T-cell (primary cell): ENCODE measurements at regions not wholly inside any gene's neighbourhood (a gene's known extent, or its start where the extent isn't known, plus 50 kb on each side); places are given as distances from the start of the nearest gene placed in this dataset.
A peak's percentile ranks its signal among the peaks of the same experiment; 100 is the strongest.

Experiments
- ATAC-seq, 4 experiments: fragments of 200-7000 bp in 3 of 4; fragments of 150-1000 bp in 1 of 4; cut with Tn5 transposase; replicated peaks in 1 of 4; 1 replicate in 3 of 4; 2 replicates in 1 of 4; pipeline ENCODE4 v1.10.0; 2021; ENCODE audit warnings: moderate library complexity in 3 of 4, mild to moderate bottlenecking in 2 of 4, moderate number of reproducible peaks in 1 of 4
- CTCF ChIA-PET, 2 donors: fragments of 300-600 bp; sonication (Branson Sonifier 250); formaldehyde crosslinking; loops; one replicate each; lab custom pipeline; 2022; ENCODE audit warnings: antibody characterized with exemption in 2 of 2; lab: Charles Lee
- POLR2A ChIA-PET, 2 donors: fragments of 300-600 bp; sonication (Branson Sonifier 250); formaldehyde crosslinking; loops; one replicate each; lab custom pipeline; 2022; ENCODE audit warnings: antibody characterized with exemption in 2 of 2; lab: Charles Lee
- DNase-seq, 35 experiments: peaks; one replicate each; pipeline versions ENCODE4 v3.0.0 to v3.0.0-alpha.2; 2013 to 2023
- H3K27ac ChIP-seq: one replicate; pipeline ENCODE4 v1.5.1; 2013; ENCODE audit warnings: low read length
- H3K27me3 ChIP-seq, 2 experiments: replicated peaks in 1 of 2; 1 replicate in 1 of 2; 2 replicates in 1 of 2; pipeline versions ENCODE4 v1.6.1 to v1.7.0; 2013; ENCODE audit warnings: low read length in 1 of 2, mixed read lengths in 1 of 2; ENCODE audit not compliant: control insufficient read depth in 2 of 2, insufficient read depth in 2 of 2; ENCODE audit errors: extremely low read depth in 1 of 2
- H3K36me3 ChIP-seq, 2 donors: 1 replicate in 1 of 2; 2 replicates in 1 of 2; pipeline versions ENCODE4 v1.6.1 to v1.7.0; 2013; ENCODE audit warnings: low read length in 1 of 2; ENCODE audit not compliant: control insufficient read depth in 2 of 2, insufficient read depth in 1 of 2; ENCODE audit errors: extremely low read depth in 1 of 2
- H3K4me1 ChIP-seq, 2 experiments: 1 replicate in 1 of 2; 2 replicates in 1 of 2; pipeline versions ENCODE4 v1.6.1 to v1.7.0; 2013; ENCODE audit warnings: low read length in 2 of 2, mixed read lengths in 1 of 2; ENCODE audit not compliant: insufficient read depth in 2 of 2, control insufficient read depth in 1 of 2; ENCODE audit errors: extremely low read depth in 1 of 2
- H3K4me3 ChIP-seq, 2 donors: 1 replicate in 1 of 2; 2 replicates in 1 of 2; pipeline versions ENCODE4 v1.5.1 to v1.7.0; 2013; ENCODE audit warnings: mild to moderate bottlenecking in 2 of 2, low read length in 1 of 2, moderate library complexity in 1 of 2; ENCODE audit not compliant: control insufficient read depth in 1 of 2; ENCODE audit errors: extremely low read depth in 1 of 2
- H3K9me3 ChIP-seq: 2 replicates; pipeline ENCODE4 v1.7.0; 2013
- H3K27ac Mint-ChIP-seq, 2 donors: one replicate each; pipeline ENCODE4 v1.8.0; 2020 to 2021; ENCODE audit warnings: mild to moderate bottlenecking in 2 of 2, mixed read lengths in 2 of 2
- H3K27me3 Mint-ChIP-seq, 2 donors: one replicate each; pipeline ENCODE4 v1.8.0; 2021 to 2022; ENCODE audit warnings: mixed read lengths in 2 of 2
- H3K36me3 Mint-ChIP-seq: one replicate; pipeline ENCODE4 v1.8.0; 2021; ENCODE audit warnings: mixed read lengths
- H3K4me1 Mint-ChIP-seq, 3 donors: one replicate each; pipeline ENCODE4 v1.8.0; 2020 to 2022; ENCODE audit warnings: mixed read lengths in 3 of 3, mild to moderate bottlenecking in 1 of 3
- H3K4me3 Mint-ChIP-seq, 3 donors: one replicate each; pipeline ENCODE4 v1.8.0; 2020 to 2022; ENCODE audit warnings: mild to moderate bottlenecking in 3 of 3, mixed read lengths in 3 of 3, moderate library complexity in 3 of 3
- H3K9me3 Mint-ChIP-seq, 3 donors: one replicate each; pipeline ENCODE4 v1.8.0; 2020 to 2022; ENCODE audit warnings: mixed read lengths in 3 of 3
- WGBS: methylation state at CpG from one replicate; pipeline ENCODE4 v1.1.5; 2013; ENCODE audit warnings: missing lambda C conversion rate; ENCODE audit not compliant: insufficient coverage; 5-methylcytosine and 5-hydroxymethylcytosine counted together

DNA sequence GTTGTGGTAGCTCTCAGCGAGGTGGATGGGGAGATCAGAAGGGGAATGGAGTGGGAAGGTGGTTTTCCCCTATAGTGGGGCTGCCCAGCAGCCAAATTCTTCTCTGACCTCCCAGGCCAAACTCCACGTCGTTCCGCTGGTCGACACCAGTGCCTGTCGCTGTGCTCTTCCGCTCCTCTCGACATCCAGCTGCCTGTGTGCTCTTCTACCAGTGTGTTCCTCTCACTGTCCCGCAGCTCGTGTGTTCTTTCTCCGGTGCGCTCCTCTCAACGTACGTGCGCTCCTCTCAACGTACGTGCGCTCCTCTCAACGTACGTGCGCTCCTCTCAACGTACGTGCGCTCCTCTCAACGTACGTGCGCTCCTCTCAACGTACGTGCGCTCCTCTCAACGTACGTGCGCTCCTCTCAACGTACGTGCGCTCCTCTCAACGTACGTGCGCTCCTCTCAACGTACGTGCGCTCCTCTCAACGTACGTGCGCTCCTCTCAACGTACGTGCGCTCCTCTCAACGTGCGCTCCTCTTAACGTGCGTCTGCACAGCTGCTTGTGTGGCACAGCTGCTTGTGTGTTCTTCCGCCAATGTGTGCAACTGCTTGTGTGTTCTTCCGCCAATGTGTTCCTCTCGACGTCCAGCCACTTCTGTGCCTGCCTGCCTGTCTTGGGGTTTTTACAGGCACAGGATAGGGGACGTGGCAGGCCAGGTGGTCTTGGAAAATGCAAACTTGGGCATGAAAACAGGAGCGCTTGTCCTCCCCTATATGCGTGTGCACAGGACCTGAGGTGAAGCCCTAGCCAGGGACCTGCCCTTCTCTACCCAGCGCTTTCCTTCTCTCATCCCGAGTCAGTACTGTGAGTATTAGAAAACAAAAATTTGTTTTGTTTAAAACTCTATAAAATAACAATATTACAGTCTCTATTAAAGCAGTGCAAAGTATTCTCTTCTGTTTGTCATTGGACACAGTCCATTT is 991.1 kb downstream of the GBE1 start:
- ChIA-PET CTCF (no interaction called here), POLR2A (no interaction called here)
- no peaks in the 10 kb centered on the region for H3K9me3 ChIP-seq
- DNase-seq (peak in 4 of 35 experiments; percentile 1 to 44 (median 8)), ATAC-seq (no peak)
- 90% methylated on average over 26 of the region's 61 CpGs for WGBS
- Mint-ChIP-seq H3K9me3 (peaks cover 10 to 21% (median 17%) of the 10 kb centered on the region in 3 donors), H3K36me3 (no peaks in the 10 kb centered on the region), H3K4me3 (peak overlapping the region in 1 of 3 donors; percentile 12), H3K27ac (no peak overlapping the region), H3K27me3 (no peaks in the 10 kb centered on the region), H3K4me1 (no peaks in the 10 kb centered on the region)
- no peak overlapping the region for H3K27ac ChIP-seq
- no peaks in the 10 kb centered on the region for H3K36me3 ChIP-seq
- H3K27me3 ChIP-seq = no peaks in the 10 kb centered on the region
- no peaks in the 10 kb centered on the region for H3K4me1 ChIP-seq
- H3K4me3 ChIP-seq = no peak overlapping the region

DNA sequence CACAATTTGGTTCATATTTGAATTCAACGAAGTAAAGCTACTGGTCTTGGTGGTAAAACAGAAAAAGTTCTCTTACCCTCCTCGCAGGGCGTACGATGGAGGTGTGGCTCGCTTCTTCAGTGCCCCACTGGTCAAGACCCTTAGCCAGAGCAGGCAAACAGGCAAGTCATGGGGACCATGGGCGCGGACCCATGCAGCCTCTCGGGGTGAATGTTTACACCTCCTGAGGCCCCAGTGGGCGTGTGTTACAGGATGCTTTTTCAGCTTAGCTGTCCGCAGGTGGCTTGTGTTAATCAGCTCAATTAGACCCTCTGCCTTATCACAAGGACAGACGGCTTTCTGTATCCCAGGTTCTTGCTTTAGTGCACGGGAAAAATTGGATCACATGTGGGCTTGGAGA is 991.8 kb downstream of the GBE1 start:
- ATAC-seq (no peak), DNase-seq (peak in 1 of 35 experiments; percentile 1)
- Histone ChIP-seq H3K4me1 (no peaks in the 10 kb centered on the region), H3K4me3 (no peak overlapping the region), H3K27me3 (no peaks in the 10 kb centered on the region), H3K36me3 (no peaks in the 10 kb centered on the region), H3K27ac (no peak overlapping the region), H3K9me3 (no peaks in the 10 kb centered on the region)
- Mint-ChIP-seq H3K9me3 (peaks cover 10 to 21% (median 18%) of the 10 kb centered on the region in 3 donors), H3K27me3 (no peaks in the 10 kb centered on the region), H3K36me3 (no peaks in the 10 kb centered on the region), H3K4me1 (no peaks in the 10 kb centered on the region), H3K27ac (no peak overlapping the region), H3K4me3 (peak overlapping the region in 1 of 3 donors; percentile 12)
- WGBS = 82% methylated on average over 10 of the region's 12 CpGs
- ChIA-PET POLR2A (no interaction called here), CTCF (no interaction called here)

DNA sequence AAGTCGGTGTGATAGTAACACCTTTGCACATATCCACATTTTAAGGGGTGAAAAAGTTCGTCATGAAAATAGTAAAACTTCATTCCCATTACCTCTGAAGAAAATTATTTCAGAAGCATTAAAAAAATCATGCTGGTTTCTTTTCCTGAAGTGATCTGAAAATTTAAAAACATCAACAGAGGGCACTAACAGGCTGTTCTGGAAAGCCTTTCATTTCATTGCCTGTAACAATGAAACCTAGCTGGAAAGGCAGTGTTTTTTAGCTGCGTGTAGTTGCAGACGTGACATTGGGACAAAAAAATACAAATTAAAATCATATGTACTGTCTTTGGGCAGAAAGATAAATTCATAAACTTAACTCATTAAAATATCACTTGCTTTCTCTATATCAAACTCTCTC is 993.8 kb downstream of the GBE1 start:
- Histone ChIP-seq H3K4me1 (no peaks in the 10 kb centered on the region), H3K4me3 (no peak overlapping the region), H3K9me3 (no peaks in the 10 kb centered on the region), H3K36me3 (no peaks in the 10 kb centered on the region), H3K27me3 (no peaks in the 10 kb centered on the region), H3K27ac (no peak overlapping the region)
- no peaks in the 10 kb centered on the region for H3K4me1 Mint-ChIP-seq
- H3K27ac Mint-ChIP-seq = no peak overlapping the region
- H3K9me3 Mint-ChIP-seq = peaks cover 10 to 21% (median 20%) of the 10 kb centered on the region in 3 donors
- no peak overlapping the region for H3K4me3 Mint-ChIP-seq
- ChIA-PET POLR2A (no interaction called here), CTCF (no interaction called here)
- DNase-seq (no peak), ATAC-seq (no peak)
- no peaks in the 10 kb centered on the region for H3K36me3 Mint-ChIP-seq
- H3K27me3 Mint-ChIP-seq = no peaks in the 10 kb centered on the region
- WGBS = no CpG with 5 or more reads among the region's 4 CpGs

DNA sequence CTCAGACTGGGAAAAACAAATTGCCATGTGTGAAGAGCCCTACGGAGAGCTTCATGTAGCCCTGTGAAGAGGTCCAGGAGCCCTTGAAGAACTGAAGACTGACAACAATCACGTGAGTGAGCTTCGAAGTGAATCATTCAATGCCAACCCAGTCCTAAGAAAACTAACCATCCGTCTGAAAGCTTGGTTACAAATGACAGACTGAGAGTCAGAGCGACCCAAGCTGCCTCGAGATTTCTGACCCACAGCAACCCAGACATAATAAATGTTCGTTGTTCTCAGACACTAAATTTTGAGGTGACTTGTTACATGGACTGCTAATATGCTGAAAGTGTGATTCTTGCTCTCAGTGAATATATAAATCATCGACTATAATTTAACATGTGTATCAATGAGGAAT is 987.2 kb upstream of the ROBO1 start:
- no peaks in the 10 kb centered on the region for H3K27me3 ChIP-seq
- Mint-ChIP-seq H3K4me3 (no peak overlapping the region), H3K36me3 (no peaks in the 10 kb centered on the region), H3K4me1 (no peaks in the 10 kb centered on the region), H3K9me3 (peaks cover 11 to 17% (median 12%) of the 10 kb centered on the region in 3 donors), H3K27me3 (no peaks in the 10 kb centered on the region), H3K27ac (no peak overlapping the region)
- DNase-seq = no peak
- no peak overlapping the region for H3K4me3 ChIP-seq
- no peaks in the 10 kb centered on the region for H3K9me3 ChIP-seq
- ChIA-PET POLR2A (no interaction called here), CTCF (no interaction called here)
- H3K4me1 ChIP-seq = no peaks in the 10 kb centered on the region
- WGBS = 80% methylated on average over 6 of the region's 8 CpGs
- H3K36me3 ChIP-seq = no peaks in the 10 kb centered on the region
- no peak overlapping the region for H3K27ac ChIP-seq
- no peak for ATAC-seq

DNA sequence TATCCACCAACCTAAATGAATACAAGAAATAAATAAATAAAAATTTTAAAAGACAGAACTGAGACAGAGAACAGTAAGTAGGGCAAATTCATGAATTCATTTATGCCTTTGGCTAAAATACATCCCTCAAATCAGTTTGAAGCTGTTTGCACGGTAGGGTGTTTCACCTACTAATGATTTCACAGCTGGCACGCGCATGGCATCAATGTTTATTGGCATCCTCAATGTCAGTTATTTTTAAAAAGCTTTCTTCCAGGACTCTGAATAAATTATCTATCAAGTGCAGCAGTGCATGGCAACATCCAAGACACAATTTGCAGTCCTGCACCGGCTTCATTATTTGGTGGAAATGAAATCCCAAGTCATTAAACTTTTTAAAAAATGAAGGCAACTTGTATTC is 985.2 kb upstream of the ROBO1 start:
- no peaks in the 10 kb centered on the region for H3K27me3 ChIP-seq
- H3K36me3 ChIP-seq = no peaks in the 10 kb centered on the region
- Mint-ChIP-seq H3K27me3 (no peaks in the 10 kb centered on the region), H3K4me3 (no peak overlapping the region), H3K9me3 (peaks cover 8 to 17% (median 9%) of the 10 kb centered on the region in 3 donors), H3K27ac (no peak overlapping the region), H3K4me1 (no peaks in the 10 kb centered on the region), H3K36me3 (no peaks in the 10 kb centered on the region)
- POLR2A ChIA-PET = no interaction called here
- WGBS = no CpG with 5 or more reads among the region's 4 CpGs
- H3K9me3 ChIP-seq = no peaks in the 10 kb centered on the region
- DNase-seq (no peak), ATAC-seq (no peak)
- CTCF ChIA-PET = no interaction called here
- H3K4me1 ChIP-seq = no peaks in the 10 kb centered on the region
- H3K4me3 ChIP-seq = no peak overlapping the region
- H3K27ac ChIP-seq = no peak overlapping the region

DNA sequence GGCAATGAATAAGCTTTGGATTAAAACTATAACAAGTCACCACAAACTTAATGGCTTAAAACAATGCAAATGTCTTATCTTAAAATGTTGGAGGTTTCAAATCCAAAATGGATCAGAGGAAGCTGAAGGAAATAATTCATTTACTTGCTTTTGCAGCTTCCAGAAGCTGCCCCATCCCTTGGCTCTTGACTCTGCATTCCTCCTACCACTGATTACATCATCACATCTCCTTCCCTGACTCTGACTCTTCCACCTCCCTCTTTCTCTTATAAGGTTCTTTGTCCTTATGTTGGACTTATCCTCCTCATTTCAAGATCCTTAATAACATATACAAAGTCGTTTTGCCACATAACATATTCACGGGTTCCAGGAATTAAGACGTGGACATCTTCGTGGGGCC is 982.8 kb upstream of the ROBO1 start:
- no peak overlapping the region for H3K27ac ChIP-seq
- ATAC-seq (no peak), DNase-seq (no peak)
- Mint-ChIP-seq H3K4me1 (no peaks in the 10 kb centered on the region), H3K27me3 (no peaks in the 10 kb centered on the region), H3K36me3 (no peaks in the 10 kb centered on the region), H3K4me3 (no peak overlapping the region), H3K9me3 (peaks cover 9 to 25% (median 10%) of the 10 kb centered on the region in 3 donors), H3K27ac (no peak overlapping the region)
- WGBS = 60% methylated on average over 1 of the region's 4 CpGs
- H3K4me3 ChIP-seq = no peak overlapping the region
- H3K27me3 ChIP-seq = no peaks in the 10 kb centered on the region
- H3K4me1 ChIP-seq = no peaks in the 10 kb centered on the region
- CTCF ChIA-PET = no interaction called here
- POLR2A ChIA-PET = no interaction called here
- no peaks in the 10 kb centered on the region for H3K9me3 ChIP-seq
- no peaks in the 10 kb centered on the region for H3K36me3 ChIP-seq
